ENCODE measurements at regions not wholly inside any gene's neighbourhood (a gene's known extent, or its start where the extent isn't known, plus 50 kb on each side); places are given as distances from the start of the nearest gene placed in this dataset.

- no peak for TF ChIP-seq CREB1 (IDR thresholded peaks at IDR 0.05; ENCODE audit: low read depth)
- no peak for TF ChIP-seq YY1 (IDR thresholded peaks at IDR 0.05; ENCODE audit: low read depth)
- no peak for TF ChIP-seq NFIC (IDR thresholded peaks at IDR 0.05)
- TF ChIP-seq REST (IDR thresholded peaks at IDR 0.05; ENCODE audit: low read depth): no peak
- TF ChIP-seq TEAD4 (IDR thresholded peaks at IDR 0.05): no peak
- TF ChIP-seq, protein P1, sequence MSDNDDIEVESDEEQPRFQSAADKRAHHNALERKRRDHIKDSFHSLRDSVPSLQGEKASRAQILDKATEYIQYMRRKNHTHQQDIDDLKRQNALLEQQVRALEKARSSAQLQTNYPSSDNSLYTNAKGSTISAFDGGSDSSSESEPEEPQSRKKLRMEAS (IDR thresholded peaks at IDR 0.05): no peak
- TF ChIP-seq ZBTB7A (IDR thresholded peaks at IDR 0.05; ENCODE audit: low read depth): no peak
- TF ChIP-seq TCF12 (IDR thresholded peaks at IDR 0.05; ENCODE audit: low read depth): no peak
- TF ChIP-seq TAF1 (IDR thresholded peaks at IDR 0.05; ENCODE audit: low read depth): no peak
- TF ChIP-seq RAD21 (IDR thresholded peaks at IDR 0.05; ENCODE audit: low read depth): no peak
- TF ChIP-seq EP300 (IDR thresholded peaks at IDR 0.05; ENCODE audit: borderline replicate concordance): no peak
- no peak for TF ChIP-seq EGR1 (IDR thresholded peaks at IDR 0.05)
These were observed 261.7 kb downstream of the BUD13 start for GRCh38 chr11:116510886-116511650.

DNA sequence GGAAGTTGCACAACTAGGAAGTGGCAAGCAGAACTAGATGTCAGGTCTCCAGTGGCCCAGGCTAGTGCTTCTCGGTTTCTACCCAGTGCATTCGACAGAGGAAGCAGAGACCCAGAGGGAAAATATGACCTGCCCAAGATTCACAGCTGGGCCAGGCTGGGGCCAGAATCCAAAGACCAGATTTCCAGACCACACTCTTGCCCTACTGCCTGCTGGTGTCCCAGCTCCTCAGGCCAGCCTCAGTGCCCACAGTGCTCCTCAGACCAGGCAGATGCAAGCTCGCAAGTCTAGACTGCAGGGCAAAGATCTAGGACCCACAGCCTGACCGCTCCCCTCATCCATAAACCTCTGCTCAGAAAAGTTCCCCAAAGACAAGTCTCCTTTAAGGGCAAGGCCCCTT lies 262.6 kb downstream of the BUD13 start:
- TF ChIP-seq TCF12 (IDR thresholded peaks at IDR 0.05; ENCODE audit: low read depth) (no peak), CEBPB (IDR thresholded peaks at IDR 0.05) (no peak), RAD21 (IDR thresholded peaks at IDR 0.05; ENCODE audit: low read depth) (no peak), EGR1 (IDR thresholded peaks at IDR 0.05) (no peak), TAF1 (IDR thresholded peaks at IDR 0.05; ENCODE audit: low read depth) (no peak), ZBTB7A (IDR thresholded peaks at IDR 0.05; ENCODE audit: low read depth) (no peak), REST (IDR thresholded peaks at IDR 0.05; ENCODE audit: low read depth) (no peak), EP300 (IDR thresholded peaks at IDR 0.05; ENCODE audit: borderline replicate concordance) (no peak), CREB1 (IDR thresholded peaks at IDR 0.05; ENCODE audit: low read depth) (no peak), TEAD4 (IDR thresholded peaks at IDR 0.05) (no peak), NFIC (IDR thresholded peaks at IDR 0.05) (no peak)
- TF ChIP-seq, protein P2, sequence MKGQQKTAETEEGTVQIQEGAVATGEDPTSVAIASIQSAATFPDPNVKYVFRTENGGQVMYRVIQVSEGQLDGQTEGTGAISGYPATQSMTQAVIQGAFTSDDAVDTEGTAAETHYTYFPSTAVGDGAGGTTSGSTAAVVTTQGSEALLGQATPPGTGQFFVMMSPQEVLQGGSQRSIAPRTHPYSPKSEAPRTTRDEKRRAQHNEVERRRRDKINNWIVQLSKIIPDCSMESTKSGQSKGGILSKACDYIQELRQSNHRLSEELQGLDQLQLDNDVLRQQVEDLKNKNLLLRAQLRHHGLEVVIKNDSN (IDR thresholded peaks at IDR 0.05): no peak

DNA sequence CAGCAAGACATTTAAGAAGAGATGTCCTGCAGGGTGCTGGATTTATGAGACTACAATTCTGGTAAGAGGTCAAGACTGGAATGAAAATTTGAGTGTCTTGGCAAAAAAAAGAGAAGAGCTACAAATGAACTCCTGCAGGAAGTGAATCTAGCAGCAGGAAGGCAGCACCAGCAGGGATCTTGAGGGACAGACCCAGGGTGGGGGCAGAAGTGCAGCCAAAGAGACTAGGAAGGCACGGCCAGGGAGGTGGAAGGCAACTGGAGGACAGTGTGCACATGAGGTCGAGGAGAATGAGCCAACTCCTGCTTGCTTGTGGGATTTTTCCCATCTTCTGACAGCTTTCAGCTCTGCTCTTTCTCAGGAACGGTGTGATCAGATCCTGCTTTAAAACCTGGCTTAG lies 263.2 kb downstream of the BUD13 start:
- TF ChIP-seq EGR1 (IDR thresholded peaks at IDR 0.05): no peak
- TF ChIP-seq TAF1 (IDR thresholded peaks at IDR 0.05; ENCODE audit: low read depth): no peak
- no peak for TF ChIP-seq TCF12 (IDR thresholded peaks at IDR 0.05; ENCODE audit: low read depth)
- TF ChIP-seq REST (IDR thresholded peaks at IDR 0.05; ENCODE audit: low read depth): no peak
- no peak for TF ChIP-seq TEAD4 (IDR thresholded peaks at IDR 0.05)
- TF ChIP-seq, protein P1 (IDR thresholded peaks at IDR 0.05): no peak
- no peak for TF ChIP-seq CREB1 (IDR thresholded peaks at IDR 0.05; ENCODE audit: low read depth)
- no peak for TF ChIP-seq CEBPB (IDR thresholded peaks at IDR 0.05)
- TF ChIP-seq EP300 (IDR thresholded peaks at IDR 0.05; ENCODE audit: borderline replicate concordance): no peak
- TF ChIP-seq, protein P2 (IDR thresholded peaks at IDR 0.05): no peak
- no peak for TF ChIP-seq YY1 (IDR thresholded peaks at IDR 0.05; ENCODE audit: low read depth)
- TF ChIP-seq NFIC (IDR thresholded peaks at IDR 0.05): no peak
- no peak for TF ChIP-seq RAD21 (IDR thresholded peaks at IDR 0.05; ENCODE audit: low read depth)
- no peak for TF ChIP-seq ZBTB7A (IDR thresholded peaks at IDR 0.05; ENCODE audit: low read depth)
- no peak for TF ChIP-seq FOXM1 (IDR thresholded peaks at IDR 0.05; ENCODE audit: borderline replicate concordance, low read depth)

Measured in Ishikawa (cell line).